Activated T-helper 17 cell treated with anti-CD3 and anti-CD28 coated beads, Interleukin-2, amount 50 U/mL, for 72 hours (primary cell): ENCODE measurements at regions not wholly inside any gene's neighbourhood (a gene's known extent, or its start where the extent isn't known, plus 50 kb on each side); places are given as distances from the start of the nearest gene placed in this dataset.

Experiments used
- ATAC-seq: fragments of 150-1000 bp; cut with Tn5 transposase; replicated peaks from 2 replicates; pipeline ENCODE4 v1.10.0; 2021; ENCODE audit warnings: mild to moderate bottlenecking, moderate library complexity
- H3K27ac Mint-ChIP-seq: one replicate; pipeline ENCODE4 v1.8.0; 2022; ENCODE audit warnings: mixed read lengths
- H3K27me3 Mint-ChIP-seq: one replicate; pipeline ENCODE4 v1.8.0; 2022; ENCODE audit warnings: mixed read lengths
- H3K36me3 Mint-ChIP-seq: one replicate; pipeline ENCODE4 v1.8.0; 2022; ENCODE audit warnings: low read depth, mild to moderate bottlenecking, mixed read lengths
- H3K4me1 Mint-ChIP-seq: one replicate; pipeline ENCODE4 v1.8.0; 2022; ENCODE audit warnings: mixed read lengths
- H3K4me3 Mint-ChIP-seq: one replicate; pipeline ENCODE4 v1.8.0; 2022; ENCODE audit warnings: mild to moderate bottlenecking, mixed read lengths
- H3K9me3 Mint-ChIP-seq: one replicate; pipeline ENCODE4 v1.8.0; 2022; ENCODE audit warnings: mixed read lengths

- H3K4me1 Mint-ChIP-seq: no peaks in the 10 kb centered on the region
- no peaks in the 10 kb centered on the region for H3K9me3 Mint-ChIP-seq
- ATAC-seq: no peak
- no peak overlapping the region for H3K4me3 Mint-ChIP-seq
- no peaks in the 10 kb centered on the region for H3K36me3 Mint-ChIP-seq
- H3K27ac Mint-ChIP-seq: no peak overlapping the region
- H3K27me3 Mint-ChIP-seq: no peaks in the 10 kb centered on the region
Measured at GRCh38 chr4:155140889-155141288, 67.5 kb upstream of the NPY2R start.

- ATAC-seq: no peak
- Mint-ChIP-seq H3K27ac (no peak overlapping the region), H3K36me3 (no peaks in the 10 kb centered on the region), H3K4me1 (no peaks in the 10 kb centered on the region), H3K4me3 (no peak overlapping the region), H3K9me3 (no peaks in the 10 kb centered on the region), H3K27me3 (no peaks in the 10 kb centered on the region)
Measured at GRCh38 chr4:155143512-155143911, 64.9 kb upstream of the NPY2R start.
